ENCODE measurements at regions not wholly inside any gene's neighbourhood (a gene's known extent, or its start where the extent isn't known, plus 50 kb on each side); places are given as distances from the start of the nearest gene placed in this dataset.

DNA sequence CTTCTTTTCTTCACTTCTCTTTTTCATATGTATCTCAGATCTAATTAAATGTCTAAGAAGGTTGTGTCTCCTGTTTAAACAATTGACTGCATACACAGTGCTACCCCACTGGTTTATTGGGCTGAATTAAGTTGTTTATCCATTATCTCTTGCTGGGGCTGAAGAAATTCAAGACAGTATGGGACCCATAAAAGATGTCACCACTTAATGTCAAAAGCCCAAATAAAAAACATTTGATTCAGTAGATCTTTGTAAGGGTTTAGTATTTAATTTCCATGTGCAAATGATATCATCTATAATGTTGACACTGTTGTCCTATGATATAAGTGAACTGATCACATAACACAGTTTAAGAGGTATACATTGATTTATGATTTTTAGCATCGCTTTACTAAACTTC lies 1431.9 kb upstream of the PCDH20 start:
- Histone ChIP-seq H3K27me3 (no peaks in the 10 kb centered on the region), H3K4me1 (ENCODE audit: insufficient read depth) (no peaks in the 10 kb centered on the region), H3K4me3 (no peak overlapping the region), H4K20me1 (ENCODE audit: insufficient read depth, poor library complexity, severe bottlenecking) (no peaks in the 10 kb centered on the region), H3K79me2 (no peaks in the 10 kb centered on the region), H3K27ac (no peak overlapping the region), H3K9me3 (ENCODE audit: low read depth) (no peaks in the 10 kb centered on the region), H3K36me3 (replicated peaks; ENCODE audit: insufficient read depth, low read depth) (no peaks in the 10 kb centered on the region), H2AFZ (no peak overlapping the region), H3K9me2 (replicated peaks; ENCODE audit: insufficient read depth) (no peaks in the 10 kb centered on the region), H3K4me2 (no peak overlapping the region)
- 77% methylated on average over 1 of the region's 1 CpG for WGBS (ENCODE audit: low lambda C conversion rate, missing lambda C conversion rate)
- TF ChIP-seq CTCF (IDR thresholded peaks at IDR 0.05; ENCODE audit: poor library complexity) (no peak), EZH2 (IDR thresholded peaks at IDR 0.05; ENCODE audit: borderline replicate concordance) (no peak), EZH2phosphoT487 (IDR thresholded peaks at IDR 0.05; ENCODE audit: low read depth, severe bottlenecking, unreplicated experiment) (no peak)
- DNase-seq (ENCODE audit: low spot score) = no peak

GRCh38 chr13:62846302-62846701 lies 1430.7 kb upstream of the PCDH20 start:
- Histone ChIP-seq H3K79me2 (no peaks in the 10 kb centered on the region), H3K4me2 (no peak overlapping the region), H2AFZ (no peak overlapping the region), H3K27me3 (no peaks in the 10 kb centered on the region), H4K20me1 (ENCODE audit: insufficient read depth, poor library complexity, severe bottlenecking) (no peaks in the 10 kb centered on the region), H3K36me3 (replicated peaks; ENCODE audit: insufficient read depth, low read depth) (no peaks in the 10 kb centered on the region), H3K4me3 (no peak overlapping the region), H3K9me3 (ENCODE audit: low read depth) (no peaks in the 10 kb centered on the region), H3K9me2 (replicated peaks; ENCODE audit: insufficient read depth) (no peaks in the 10 kb centered on the region), H3K4me1 (ENCODE audit: insufficient read depth) (no peaks in the 10 kb centered on the region), H3K27ac (no peak overlapping the region)
- DNase-seq (ENCODE audit: low spot score) = no peak
- no peak for TF ChIP-seq CTCF (IDR thresholded peaks at IDR 0.05; ENCODE audit: poor library complexity)
- TF ChIP-seq EZH2 (IDR thresholded peaks at IDR 0.05; ENCODE audit: borderline replicate concordance) = no peak
- TF ChIP-seq EZH2phosphoT487 (IDR thresholded peaks at IDR 0.05; ENCODE audit: low read depth, severe bottlenecking, unreplicated experiment) = no peak
- 80% methylated on average over 2 of the region's 2 CpGs for WGBS (ENCODE audit: low lambda C conversion rate, missing lambda C conversion rate)

GRCh38 chr13:62839338-62839737 lies 1423.7 kb upstream of the PCDH20 start:
- TF ChIP-seq EZH2phosphoT487 (IDR thresholded peaks at IDR 0.05; ENCODE audit: low read depth, severe bottlenecking, unreplicated experiment) (no peak), EZH2 (IDR thresholded peaks at IDR 0.05; ENCODE audit: borderline replicate concordance) (no peak), CTCF (IDR thresholded peaks at IDR 0.05; ENCODE audit: poor library complexity) (no peak)
- no peak overlapping the region for H3K27ac ChIP-seq
- H3K9me2 ChIP-seq (replicated peaks; ENCODE audit: insufficient read depth) = no peaks in the 10 kb centered on the region
- H3K4me3 ChIP-seq = no peak overlapping the region
- H4K20me1 ChIP-seq (ENCODE audit: insufficient read depth, poor library complexity, severe bottlenecking) = no peaks in the 10 kb centered on the region
- no peaks in the 10 kb centered on the region for H3K9me3 ChIP-seq (ENCODE audit: low read depth)
- H3K79me2 ChIP-seq = no peaks in the 10 kb centered on the region
- no peaks in the 10 kb centered on the region for H3K27me3 ChIP-seq
- no peaks in the 10 kb centered on the region for H3K36me3 ChIP-seq (replicated peaks; ENCODE audit: insufficient read depth, low read depth)
- no peak for DNase-seq (ENCODE audit: low spot score)
- H3K4me2 ChIP-seq = no peak overlapping the region
- 92% methylated on average over 1 of the region's 1 CpG for WGBS (ENCODE audit: low lambda C conversion rate, missing lambda C conversion rate)
- no peak overlapping the region for H2AFZ ChIP-seq
- no peaks in the 10 kb centered on the region for H3K4me1 ChIP-seq (ENCODE audit: insufficient read depth)

- H2AFZ ChIP-seq = no peak overlapping the region
- no peaks in the 10 kb centered on the region for H3K36me3 ChIP-seq (replicated peaks; ENCODE audit: insufficient read depth, low read depth)
- TF ChIP-seq CTCF (IDR thresholded peaks at IDR 0.05; ENCODE audit: poor library complexity) (no peak), EZH2 (IDR thresholded peaks at IDR 0.05; ENCODE audit: borderline replicate concordance) (no peak), EZH2phosphoT487 (IDR thresholded peaks at IDR 0.05; ENCODE audit: low read depth, severe bottlenecking, unreplicated experiment) (no peak)
- no peak for DNase-seq (ENCODE audit: low spot score)
- H3K4me1 ChIP-seq (ENCODE audit: insufficient read depth) = no peaks in the 10 kb centered on the region
- no peaks in the 10 kb centered on the region for H3K9me3 ChIP-seq (ENCODE audit: low read depth)
- no peak overlapping the region for H3K4me3 ChIP-seq
- no peaks in the 10 kb centered on the region for H4K20me1 ChIP-seq (ENCODE audit: insufficient read depth, poor library complexity, severe bottlenecking)
- H3K4me2 ChIP-seq = no peak overlapping the region
- no peaks in the 10 kb centered on the region for H3K79me2 ChIP-seq
- no peak overlapping the region for H3K27ac ChIP-seq
- no peaks in the 10 kb centered on the region for H3K9me2 ChIP-seq (replicated peaks; ENCODE audit: insufficient read depth)
- H3K27me3 ChIP-seq = no peaks in the 10 kb centered on the region
Observed at GRCh38 chr13:62838929-62839328, 1423.3 kb upstream of the PCDH20 start.

All from hepatocyte (in vitro differentiated cells).